Activated CD4-positive, alpha-beta memory T cell treated with anti-CD3 and anti-CD28 coated beads, Interleukin-2, amount 10 ng/mL, durations not matched to agents 7 days and 5 days (primary cell): ENCODE measurements at regions not wholly inside any gene's neighbourhood (a gene's known extent, or its start where the extent isn't known, plus 50 kb on each side); places are given as distances from the start of the nearest gene placed in this dataset.

Experiments used
- CTCF ChIA-PET: fragments of 350-600 bp; sonication (Branson Sonifier 250); formaldehyde crosslinking; loops from one replicate; lab custom pipeline; 2021; ENCODE audit warnings: antibody characterized with exemption, inconsistent platforms; lab: Charles Lee
- POLR2A ChIA-PET: fragments of 350-600 bp; sonication (Branson Sonifier 250); formaldehyde crosslinking; loops from one replicate; lab custom pipeline; 2021; ENCODE audit warnings: antibody characterized with exemption; lab: Charles Lee
- DNase-seq: peaks from one replicate; pipeline ENCODE4 v3.0.0-alpha.2; 2020
- H3K27ac Mint-ChIP-seq: one replicate; pipeline ENCODE4 v1.8.0; 2021; ENCODE audit warnings: mild to moderate bottlenecking, mixed read lengths
- H3K27me3 Mint-ChIP-seq: one replicate; pipeline ENCODE4 v1.8.0; 2021; ENCODE audit warnings: mixed read lengths
- H3K36me3 Mint-ChIP-seq: one replicate; pipeline ENCODE4 v1.8.0; 2021; ENCODE audit warnings: low read depth, mixed read lengths
- H3K4me1 Mint-ChIP-seq: one replicate; pipeline ENCODE4 v1.8.0; 2021; ENCODE audit warnings: mixed read lengths
- H3K4me3 Mint-ChIP-seq: one replicate; pipeline ENCODE4 v1.8.0; 2021; ENCODE audit warnings: mild to moderate bottlenecking, mixed read lengths
- H3K9me3 Mint-ChIP-seq: one replicate; pipeline ENCODE4 v1.8.0; 2021; ENCODE audit warnings: mixed read lengths

DNA sequence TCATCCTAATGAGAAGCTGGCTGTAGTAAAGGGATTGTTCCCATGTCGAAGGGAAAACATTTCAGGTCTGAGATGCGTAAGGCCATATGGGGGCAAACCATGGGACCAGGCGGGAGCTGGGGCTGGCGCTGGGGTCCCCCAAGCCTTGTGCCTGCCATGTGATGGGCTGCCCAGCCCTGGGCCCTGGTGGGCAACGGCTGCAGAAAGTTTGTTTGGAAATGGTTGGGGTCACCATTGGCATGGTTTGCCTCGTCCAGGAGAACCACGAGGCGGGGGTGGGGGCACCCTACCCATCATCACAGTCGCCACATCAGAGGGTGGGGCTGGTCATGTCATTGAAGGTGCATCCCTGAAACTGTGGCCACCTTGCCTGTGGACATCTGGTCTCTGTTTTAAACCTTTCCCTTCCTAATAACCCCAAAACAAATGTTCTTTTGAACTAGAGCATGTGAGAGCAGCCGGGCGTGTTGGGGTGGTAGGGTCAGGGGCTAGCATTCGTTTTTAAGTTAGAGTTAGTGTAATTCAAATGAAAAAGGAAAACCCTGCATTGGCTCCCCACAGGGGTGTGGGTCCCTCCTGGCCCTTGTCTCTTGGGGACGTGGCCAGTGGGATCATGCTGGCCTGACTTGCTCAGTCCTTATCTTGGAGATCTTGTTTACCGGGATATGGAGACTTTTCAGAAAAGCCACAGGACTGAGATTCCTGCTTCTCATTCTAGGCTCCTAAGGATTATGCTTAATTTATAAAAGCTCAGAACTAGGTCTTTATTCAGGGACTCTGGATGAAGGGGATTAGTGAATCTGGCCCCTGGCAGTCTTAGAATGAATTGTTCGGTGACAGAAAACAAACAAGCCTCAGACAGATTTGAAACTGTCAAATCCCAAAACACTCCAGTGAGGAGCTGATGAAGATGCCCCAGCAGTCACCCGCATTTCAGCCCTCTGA is 98.5 kb downstream of the CTTN start:
- DNase-seq, result no peak
- H3K27me3 Mint-ChIP-seq, result no peaks in the 10 kb centered on the region
- H3K4me1 Mint-ChIP-seq, result no peaks in the 10 kb centered on the region
- CTCF ChIA-PET, result no interaction called here
- no peaks in the 10 kb centered on the region for H3K36me3 Mint-ChIP-seq
- no peak overlapping the region for H3K27ac Mint-ChIP-seq
- POLR2A ChIA-PET, result no interaction called here
- H3K4me3 Mint-ChIP-seq, result no peak overlapping the region
- no peaks in the 10 kb centered on the region for H3K9me3 Mint-ChIP-seq

DNA sequence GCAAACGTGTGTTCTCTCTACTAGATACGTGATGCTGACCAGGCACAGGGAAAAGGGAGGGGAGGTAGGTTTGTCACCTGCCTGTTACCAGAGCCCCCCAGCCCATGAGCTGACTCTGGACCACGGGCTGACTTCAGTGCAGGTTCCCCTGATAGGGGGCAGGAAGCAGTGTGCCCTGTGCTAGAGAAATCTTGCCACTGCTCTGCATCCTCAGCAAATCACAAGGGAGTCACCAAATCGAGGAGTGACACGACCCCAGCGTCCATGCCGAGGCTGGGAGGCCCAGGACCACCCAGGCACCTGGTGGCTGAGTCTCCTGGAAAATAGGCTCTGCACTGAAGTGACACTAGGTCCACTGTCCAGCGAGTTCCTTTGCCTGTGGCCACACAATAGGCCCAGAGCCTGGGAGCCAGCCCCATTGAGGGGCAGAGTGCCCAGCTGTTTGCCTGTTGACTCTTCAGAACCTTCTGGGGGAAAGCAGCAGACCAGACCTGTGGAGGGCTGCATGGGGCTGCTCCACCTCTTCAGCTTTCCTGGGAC is 99.3 kb downstream of the CTTN start:
- Mint-ChIP-seq H3K4me1 (no peaks in the 10 kb centered on the region), H3K27me3 (no peaks in the 10 kb centered on the region), H3K27ac (no peak overlapping the region), H3K4me3 (no peak overlapping the region), H3K36me3 (no peaks in the 10 kb centered on the region), H3K9me3 (no peaks in the 10 kb centered on the region)
- no peak for DNase-seq
- CTCF ChIA-PET, result no interaction called here
- POLR2A ChIA-PET, result no interaction called here

DNA sequence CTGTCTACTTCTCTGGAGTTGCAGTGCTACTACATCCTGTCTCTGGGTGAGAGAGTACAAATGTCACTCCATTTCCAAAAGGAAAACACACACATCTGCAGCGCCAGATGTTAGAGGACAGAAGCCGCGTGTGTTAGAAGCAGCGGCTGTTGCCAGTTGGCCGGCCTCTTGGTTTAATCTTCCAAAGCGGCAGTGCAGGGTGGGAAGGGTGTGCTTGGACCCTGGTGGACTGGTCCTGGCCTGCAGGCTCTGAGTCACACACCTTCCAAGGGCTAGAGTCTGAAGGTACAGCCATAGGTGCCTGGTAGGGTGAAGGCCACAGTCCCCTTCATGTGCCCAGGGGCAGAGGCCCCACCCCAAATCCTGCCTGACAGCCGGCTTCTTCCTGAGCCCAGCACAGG is 99.8 kb downstream of the CTTN start:
- ChIA-PET POLR2A (no interaction called here), CTCF (no interaction called here)
- Mint-ChIP-seq H3K4me3 (no peak overlapping the region), H3K9me3 (no peaks in the 10 kb centered on the region), H3K36me3 (no peaks in the 10 kb centered on the region), H3K4me1 (no peaks in the 10 kb centered on the region), H3K27me3 (no peaks in the 10 kb centered on the region), H3K27ac (no peak overlapping the region)
- no peak for DNase-seq

DNA sequence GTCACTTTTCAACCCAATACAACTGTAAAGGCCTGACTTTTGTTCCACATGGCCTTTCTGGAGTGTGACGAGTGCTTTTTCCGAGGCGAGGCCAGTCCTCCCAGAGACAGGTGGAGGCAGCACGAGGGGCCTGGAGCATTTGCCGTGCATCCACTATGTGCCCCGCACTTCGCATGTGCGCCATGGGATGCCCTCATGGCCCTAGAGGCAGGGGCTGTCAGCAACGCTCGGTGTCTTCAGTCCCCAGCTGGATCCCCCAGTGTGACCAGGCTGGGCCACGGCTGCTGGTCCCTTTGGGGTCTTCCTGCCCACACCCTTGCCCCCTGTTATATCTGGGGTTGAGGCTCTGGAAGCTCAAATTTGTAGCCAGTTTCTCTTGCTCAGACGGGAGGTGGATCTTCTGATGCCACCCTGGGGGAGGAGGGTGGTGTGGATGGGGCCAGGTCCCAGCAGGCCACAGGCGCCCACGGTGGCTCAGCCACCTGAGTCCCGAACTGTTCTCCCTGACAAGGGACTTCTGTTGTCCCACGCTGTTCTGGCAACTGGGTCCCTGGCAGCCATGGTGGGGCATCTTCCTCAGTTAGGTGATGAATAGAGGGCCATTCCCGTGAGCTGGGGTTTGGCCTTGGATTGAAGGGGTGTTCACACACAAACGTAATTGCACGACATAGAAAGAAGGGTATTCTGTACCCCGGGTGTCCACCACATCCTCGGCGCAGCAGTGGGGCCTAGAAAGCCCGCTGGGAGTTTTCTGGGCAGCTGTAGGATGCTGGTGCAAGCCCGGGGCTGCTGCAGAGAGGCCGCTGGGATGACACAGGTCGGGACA is 100.9 kb downstream of the CTTN start:
- Mint-ChIP-seq H3K27ac (no peak overlapping the region), H3K4me3 (no peak overlapping the region), H3K27me3 (no peaks in the 10 kb centered on the region), H3K9me3 (no peaks in the 10 kb centered on the region), H3K36me3 (no peaks in the 10 kb centered on the region), H3K4me1 (no peaks in the 10 kb centered on the region)
- CTCF ChIA-PET, result no interaction called here
- POLR2A ChIA-PET, result no interaction called here
- no peak for DNase-seq

DNA sequence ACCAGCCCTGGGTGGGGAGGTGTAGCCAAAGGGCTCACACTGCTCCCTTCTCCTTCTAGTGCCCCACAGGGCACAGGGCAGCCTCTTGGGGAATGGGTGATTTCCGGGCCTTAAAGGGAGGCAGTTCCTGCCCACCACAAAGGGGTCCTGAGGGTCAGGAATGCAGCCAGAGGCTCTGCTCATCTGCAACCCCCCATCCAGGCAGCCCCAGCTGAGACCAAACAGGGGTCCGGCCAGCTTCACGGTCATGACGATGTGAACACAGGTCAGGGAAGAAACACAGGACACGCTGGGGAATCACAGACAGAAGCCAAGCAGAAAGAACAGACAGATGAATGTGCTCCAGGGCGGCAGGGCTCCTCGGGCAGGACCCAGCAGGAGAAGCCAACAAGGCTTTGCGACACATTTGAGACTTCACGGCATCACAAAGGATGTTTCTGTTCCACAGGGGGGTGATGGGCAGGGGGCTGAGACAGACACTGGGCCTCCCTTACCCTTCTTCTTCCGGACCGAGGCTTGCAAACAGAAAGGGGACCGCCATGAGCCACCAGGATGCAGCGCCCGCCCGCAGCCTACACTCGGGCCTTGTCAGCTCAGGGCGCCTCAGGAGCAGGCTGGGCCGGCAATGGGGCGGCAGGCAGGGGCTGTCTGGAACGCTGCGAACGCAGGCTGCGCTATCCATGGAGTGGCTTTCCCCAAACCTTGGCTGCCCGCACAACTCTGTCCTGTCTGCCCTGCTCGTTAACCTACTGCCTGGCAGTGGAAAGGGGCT is 101.9 kb downstream of the CTTN start:
- Mint-ChIP-seq H3K4me3 (no peak overlapping the region), H3K36me3 (no peaks in the 10 kb centered on the region), H3K4me1 (no peaks in the 10 kb centered on the region), H3K27ac (no peak overlapping the region), H3K9me3 (no peaks in the 10 kb centered on the region), H3K27me3 (no peaks in the 10 kb centered on the region)
- no peak for DNase-seq
- POLR2A ChIA-PET, result no interaction called here
- CTCF ChIA-PET, result no interaction called here

DNA sequence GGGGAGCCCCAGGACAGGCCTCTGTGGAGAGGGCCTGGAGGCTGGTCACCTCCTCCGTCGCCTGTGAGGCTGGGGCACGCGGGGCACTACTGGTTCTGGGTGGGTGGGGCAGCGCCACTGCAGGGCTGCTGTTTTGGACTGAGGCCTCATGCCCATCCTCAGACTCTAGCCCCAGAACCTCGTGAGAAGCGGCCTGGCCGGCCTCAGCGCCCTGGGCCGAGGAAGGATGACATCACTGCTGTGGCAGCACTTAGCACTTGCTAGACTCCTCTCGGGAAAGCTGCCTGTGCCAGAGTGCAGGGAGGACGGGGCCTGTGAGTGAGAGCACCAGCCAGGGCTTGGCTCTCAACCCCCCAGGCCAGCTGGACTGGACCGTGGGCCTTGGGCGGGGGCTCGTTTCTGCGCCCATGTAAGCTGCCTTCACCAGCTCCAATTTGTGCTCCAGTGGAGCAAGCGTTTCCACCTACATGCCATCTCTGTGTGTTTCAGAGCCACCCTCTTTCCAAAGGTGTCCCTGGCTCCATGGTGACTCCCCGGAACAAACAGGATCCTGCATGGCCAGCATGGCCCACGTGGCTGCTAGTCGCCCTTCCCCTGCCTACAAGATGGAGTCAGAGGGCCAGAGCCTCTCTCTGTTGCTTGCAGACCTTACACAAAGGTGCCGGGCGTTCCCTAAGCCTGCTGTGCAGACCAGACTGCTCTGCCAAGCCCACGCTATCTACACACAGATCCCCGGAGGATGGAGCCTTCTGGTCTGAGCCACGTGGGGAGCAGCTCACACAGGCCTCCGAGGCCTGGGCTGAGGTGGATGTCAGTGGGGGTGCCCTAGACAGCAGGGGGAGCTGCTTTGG is 102.9 kb downstream of the CTTN start:
- POLR2A ChIA-PET, result no interaction called here
- Mint-ChIP-seq H3K27me3 (no peaks in the 10 kb centered on the region), H3K27ac (no peak overlapping the region), H3K9me3 (no peaks in the 10 kb centered on the region), H3K4me3 (no peak overlapping the region), H3K4me1 (no peaks in the 10 kb centered on the region), H3K36me3 (no peaks in the 10 kb centered on the region)
- CTCF ChIA-PET, result no interaction called here
- DNase-seq, result no peak

DNA sequence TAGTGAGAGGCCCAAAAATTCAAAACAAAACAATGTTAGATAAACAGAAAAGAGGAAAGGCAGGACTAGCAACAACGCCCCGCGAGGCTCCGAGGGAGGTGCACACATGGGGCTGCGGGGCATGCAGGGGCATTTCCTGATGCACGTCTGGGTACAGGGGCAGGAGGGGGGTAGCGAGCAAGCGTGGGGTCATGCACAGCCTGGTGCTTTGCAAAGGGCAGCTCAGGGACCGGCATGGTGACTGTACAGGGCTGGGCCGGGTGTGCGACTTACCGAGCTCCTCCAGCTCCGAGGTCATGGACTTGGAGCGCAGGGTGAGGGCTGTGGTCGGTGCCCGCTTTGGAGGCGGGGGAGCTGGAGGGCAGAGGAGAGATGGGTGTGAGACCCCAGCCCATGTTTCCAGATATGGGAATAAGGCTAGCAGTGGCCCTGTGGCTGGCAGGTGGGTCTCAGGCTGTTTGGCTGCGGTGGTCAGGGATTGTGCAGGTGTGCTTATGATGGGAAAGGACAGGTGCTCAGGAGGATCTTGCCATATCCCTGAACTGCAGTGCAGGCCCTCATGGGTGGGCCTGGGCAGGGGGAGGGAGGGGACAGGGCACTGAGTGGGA is 103.7 kb downstream of the CTTN start:
- POLR2A ChIA-PET, result no interaction called here
- no peak for DNase-seq
- H3K4me3 Mint-ChIP-seq, result no peak overlapping the region

DNA sequence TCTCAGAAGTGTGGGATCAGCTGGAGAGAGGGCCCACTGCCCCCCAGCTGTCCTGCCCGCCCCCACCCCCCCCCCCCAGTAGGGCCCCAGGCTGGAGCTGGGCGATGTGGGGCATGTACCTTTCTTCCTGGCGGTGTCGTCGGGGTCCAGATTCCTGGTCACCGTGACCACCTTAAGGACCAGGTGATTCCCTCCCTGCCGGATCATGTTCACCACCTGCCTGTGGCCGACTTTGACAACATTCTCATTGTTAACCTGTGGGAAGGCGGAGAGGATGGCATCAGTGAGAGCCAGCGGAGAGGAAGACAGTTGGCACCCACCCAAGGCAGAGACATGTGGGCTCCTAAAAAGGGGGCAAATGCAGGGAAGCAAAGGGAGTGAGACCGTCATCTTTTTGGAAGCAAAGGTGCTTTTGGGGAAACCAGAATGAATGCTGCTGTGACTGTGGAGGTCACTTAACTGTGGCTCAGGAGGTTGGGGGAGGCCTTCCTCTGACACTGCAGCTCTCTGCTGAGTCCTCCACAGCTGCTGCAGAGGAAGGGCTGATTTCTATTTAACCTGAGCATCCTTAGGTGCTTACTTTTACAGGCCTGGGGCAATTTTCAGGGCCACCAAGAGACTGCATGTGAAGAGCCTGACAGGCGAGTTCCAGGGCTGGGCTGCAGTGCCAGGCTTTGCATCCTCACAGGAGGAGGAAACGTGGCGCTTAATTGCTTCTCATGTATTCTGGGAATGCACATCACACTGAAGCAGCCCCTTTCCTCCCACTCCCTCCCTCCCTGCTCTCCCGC is 104.5 kb downstream of the CTTN start:
- Mint-ChIP-seq H3K36me3 (no peaks in the 10 kb centered on the region), H3K4me3 (no peak overlapping the region), H3K27me3 (no peaks in the 10 kb centered on the region), H3K27ac (no peak overlapping the region), H3K9me3 (no peaks in the 10 kb centered on the region), H3K4me1 (no peaks in the 10 kb centered on the region)
- DNase-seq, result no peak
- ChIA-PET CTCF (no interaction called here), POLR2A (no interaction called here)

More for the DNA sequence above, 103.7 kb downstream of the CTTN start:
- Mint-ChIP-seq H3K36me3 (no peaks in the 10 kb centered on the region), H3K9me3 (no peaks in the 10 kb centered on the region), H3K27ac (no peak overlapping the region), H3K27me3 (no peaks in the 10 kb centered on the region), H3K4me1 (no peaks in the 10 kb centered on the region)
- CTCF ChIA-PET, result no interaction called here

DNA sequence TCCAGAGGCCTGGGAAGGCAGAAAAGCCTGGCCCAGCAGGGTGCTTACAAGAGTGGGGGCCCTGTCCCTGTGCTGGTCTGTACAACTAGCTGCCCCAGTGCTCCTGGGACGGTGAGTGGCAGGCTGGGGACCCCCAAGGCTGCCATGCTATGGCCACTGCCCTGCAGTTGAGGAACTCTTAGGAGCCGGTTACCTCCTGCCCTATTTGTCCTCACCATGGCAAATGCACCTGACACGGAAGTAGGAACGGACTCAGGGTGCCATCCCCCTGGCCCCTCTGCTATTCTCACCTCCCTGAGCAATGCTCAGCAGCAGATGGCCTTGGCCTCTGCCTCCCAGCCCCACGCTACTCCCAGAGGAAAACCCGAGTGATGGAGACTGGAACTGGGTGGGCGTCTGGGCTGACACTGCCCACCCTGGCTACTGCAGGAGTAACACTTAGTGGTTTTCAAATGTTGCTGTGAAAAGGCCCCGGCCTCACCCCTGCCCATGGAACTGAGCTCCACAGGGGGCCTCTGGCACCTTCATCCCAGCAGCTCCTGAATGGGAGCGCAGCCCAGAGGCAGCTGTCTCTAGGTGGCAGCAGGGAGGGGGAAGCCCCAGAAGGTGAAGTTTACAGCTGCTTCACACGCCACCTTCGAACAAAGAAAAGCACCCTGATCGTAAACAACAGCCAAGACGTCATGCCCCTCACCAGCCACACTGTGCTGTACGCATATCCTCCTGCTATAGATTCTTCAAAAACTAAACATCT is 105.3 kb downstream of the CTTN start:
- POLR2A ChIA-PET, result no interaction called here
- no peak overlapping the region for H3K27ac Mint-ChIP-seq
- DNase-seq, result no peak
- no peaks in the 10 kb centered on the region for H3K9me3 Mint-ChIP-seq
- H3K36me3 Mint-ChIP-seq, result no peaks in the 10 kb centered on the region
- CTCF ChIA-PET, result no interaction called here
- no peaks in the 10 kb centered on the region for H3K4me1 Mint-ChIP-seq
- H3K27me3 Mint-ChIP-seq, result no peaks in the 10 kb centered on the region
- H3K4me3 Mint-ChIP-seq, result no peak overlapping the region

DNA sequence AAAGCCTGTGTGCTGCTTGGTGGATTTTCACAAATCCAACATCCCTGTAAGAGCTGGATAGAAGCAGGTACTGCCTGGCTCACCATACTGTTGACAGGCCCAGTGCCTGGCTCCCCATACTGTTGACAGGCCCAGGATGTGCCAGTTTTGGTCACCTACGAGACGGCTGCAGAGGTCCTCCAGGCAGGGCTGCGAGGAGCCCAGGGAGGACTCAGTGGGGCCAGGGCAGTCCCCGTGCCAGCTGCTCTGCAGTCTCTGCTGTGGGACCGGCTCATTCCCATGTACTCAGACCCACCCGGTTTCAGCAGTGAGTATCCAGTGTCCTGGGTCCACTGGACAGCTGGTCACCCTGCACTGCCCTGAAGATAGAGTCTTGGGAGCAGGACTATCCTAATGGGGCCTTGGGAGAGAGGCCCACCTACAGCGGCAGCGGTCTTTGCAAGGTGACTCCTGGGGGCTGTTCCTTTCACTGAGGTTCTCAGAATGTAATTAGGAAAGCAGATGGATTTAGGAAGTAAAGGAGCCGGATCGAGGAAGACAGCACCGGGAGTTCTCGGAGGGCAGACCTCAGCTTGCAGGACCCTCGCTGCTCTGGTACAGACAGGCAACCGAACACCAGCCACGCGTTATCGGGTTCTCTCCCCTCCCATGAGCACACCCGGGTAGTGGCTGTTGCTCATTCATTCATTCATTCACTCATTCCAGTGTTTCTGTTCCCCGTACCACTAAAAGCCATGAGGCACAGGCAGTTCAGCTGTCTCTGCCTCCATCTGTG is 106.1 kb downstream of the CTTN start:
- H3K4me1 Mint-ChIP-seq, result no peaks in the 10 kb centered on the region
- no peaks in the 10 kb centered on the region for H3K36me3 Mint-ChIP-seq
- H3K27ac Mint-ChIP-seq, result no peak overlapping the region
- H3K27me3 Mint-ChIP-seq, result no peaks in the 10 kb centered on the region
- ChIA-PET POLR2A (no interaction called here), CTCF (no interaction called here)
- H3K9me3 Mint-ChIP-seq, result no peaks in the 10 kb centered on the region
- DNase-seq, result no peak
- no peak overlapping the region for H3K4me3 Mint-ChIP-seq
